LNCAP (cell line): ENCODE measurements at regions not wholly inside any gene's neighbourhood (a gene's known extent, or its start where the extent isn't known, plus 50 kb on each side); places are given as distances from the start of the nearest gene placed in this dataset.

Experiments used
- TF ChIP-seq, protein P1 (sequence below): fragments of 450-650 bp; IDR thresholded peaks from 2 replicates; pipeline ENCODE4 v1.5.1; 2017; ENCODE audit warnings: mild to moderate bottlenecking

DNA sequence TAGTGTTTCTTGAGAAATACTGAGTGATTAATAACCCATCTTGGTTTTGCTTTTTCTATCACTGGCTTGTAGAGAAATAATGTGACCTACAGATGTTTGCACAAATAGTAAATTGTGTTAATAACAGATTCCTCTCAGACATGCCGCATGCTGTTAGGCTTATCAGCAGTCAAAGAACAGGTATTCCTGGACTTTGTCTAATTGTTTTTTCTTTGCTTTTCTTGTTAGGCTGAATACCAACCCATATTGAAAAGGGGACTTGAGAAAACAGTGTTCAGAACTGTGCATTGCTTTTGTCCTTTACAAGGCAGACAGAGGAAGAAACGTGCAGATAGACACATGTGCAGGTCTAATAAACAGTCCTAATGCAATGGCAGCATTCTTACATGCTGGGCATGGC lies 51.0 kb upstream of the RARB start:
- TF ChIP-seq, protein P1, sequence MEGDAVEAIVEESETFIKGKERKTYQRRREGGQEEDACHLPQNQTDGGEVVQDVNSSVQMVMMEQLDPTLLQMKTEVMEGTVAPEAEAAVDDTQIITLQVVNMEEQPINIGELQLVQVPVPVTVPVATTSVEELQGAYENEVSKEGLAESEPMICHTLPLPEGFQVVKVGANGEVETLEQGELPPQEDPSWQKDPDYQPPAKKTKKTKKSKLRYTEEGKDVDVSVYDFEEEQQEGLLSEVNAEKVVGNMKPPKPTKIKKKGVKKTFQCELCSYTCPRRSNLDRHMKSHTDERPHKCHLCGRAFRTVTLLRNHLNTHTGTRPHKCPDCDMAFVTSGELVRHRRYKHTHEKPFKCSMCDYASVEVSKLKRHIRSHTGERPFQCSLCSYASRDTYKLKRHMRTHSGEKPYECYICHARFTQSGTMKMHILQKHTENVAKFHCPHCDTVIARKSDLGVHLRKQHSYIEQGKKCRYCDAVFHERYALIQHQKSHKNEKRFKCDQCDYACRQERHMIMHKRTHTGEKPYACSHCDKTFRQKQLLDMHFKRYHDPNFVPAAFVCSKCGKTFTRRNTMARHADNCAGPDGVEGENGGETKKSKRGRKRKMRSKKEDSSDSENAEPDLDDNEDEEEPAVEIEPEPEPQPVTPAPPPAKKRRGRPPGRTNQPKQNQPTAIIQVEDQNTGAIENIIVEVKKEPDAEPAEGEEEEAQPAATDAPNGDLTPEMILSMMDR: no peak
